HFF-Myc (cell line): ENCODE measurements at regions not wholly inside any gene's neighbourhood (a gene's known extent, or its start where the extent isn't known, plus 50 kb on each side); places are given as distances from the start of the nearest gene placed in this dataset.

Experiments
- DNase-seq: peaks from one replicate; pipeline ENCODE4 v3.0.0-alpha.2; 2011; ENCODE audit warnings: low read depth; ENCODE audit errors: extremely low read depth
- H3K4me3 ChIP-seq: replicated peaks from 2 replicates; pipeline ENCODE4 v1.5.1; 2011; ENCODE audit warnings: low read depth, mild to moderate bottlenecking, control low read depth, low read length
- TF ChIP-seq, protein P1 (sequence below): IDR thresholded peaks from 2 replicates; pipeline ENCODE4 v1.5.1; 2012; ENCODE audit warnings: mild to moderate bottlenecking, low read depth, low read length, control low read depth; ENCODE audit errors: missing control alignments

- no peak overlapping the region for H3K4me3 ChIP-seq
- TF ChIP-seq, protein P1, sequence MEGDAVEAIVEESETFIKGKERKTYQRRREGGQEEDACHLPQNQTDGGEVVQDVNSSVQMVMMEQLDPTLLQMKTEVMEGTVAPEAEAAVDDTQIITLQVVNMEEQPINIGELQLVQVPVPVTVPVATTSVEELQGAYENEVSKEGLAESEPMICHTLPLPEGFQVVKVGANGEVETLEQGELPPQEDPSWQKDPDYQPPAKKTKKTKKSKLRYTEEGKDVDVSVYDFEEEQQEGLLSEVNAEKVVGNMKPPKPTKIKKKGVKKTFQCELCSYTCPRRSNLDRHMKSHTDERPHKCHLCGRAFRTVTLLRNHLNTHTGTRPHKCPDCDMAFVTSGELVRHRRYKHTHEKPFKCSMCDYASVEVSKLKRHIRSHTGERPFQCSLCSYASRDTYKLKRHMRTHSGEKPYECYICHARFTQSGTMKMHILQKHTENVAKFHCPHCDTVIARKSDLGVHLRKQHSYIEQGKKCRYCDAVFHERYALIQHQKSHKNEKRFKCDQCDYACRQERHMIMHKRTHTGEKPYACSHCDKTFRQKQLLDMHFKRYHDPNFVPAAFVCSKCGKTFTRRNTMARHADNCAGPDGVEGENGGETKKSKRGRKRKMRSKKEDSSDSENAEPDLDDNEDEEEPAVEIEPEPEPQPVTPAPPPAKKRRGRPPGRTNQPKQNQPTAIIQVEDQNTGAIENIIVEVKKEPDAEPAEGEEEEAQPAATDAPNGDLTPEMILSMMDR, result no peak
- no peak for DNase-seq
These were observed 119.5 kb downstream of the SEC23IP start for GRCh38 chr10:120012131-120012400.

DNA sequence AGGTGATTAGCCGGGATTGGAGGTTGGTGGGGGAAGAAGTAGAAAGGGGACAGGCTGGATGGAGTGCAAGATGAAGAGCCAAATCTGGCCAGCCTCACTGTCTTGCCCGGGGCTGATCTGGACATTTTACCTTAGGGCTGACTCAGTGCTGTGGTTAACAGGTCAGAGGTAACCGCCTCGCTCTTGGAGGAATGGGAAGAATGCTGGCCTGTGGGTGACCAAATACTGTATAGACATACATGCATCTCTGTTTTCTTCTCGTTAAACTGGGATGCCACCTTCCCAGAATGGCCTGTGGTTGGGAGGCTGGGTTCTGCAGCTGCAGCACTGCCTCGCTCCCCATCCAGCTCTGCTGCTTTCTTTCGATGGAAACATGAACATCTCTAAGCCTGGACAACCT, 120.0 kb downstream of the SEC23IP start:
- TF ChIP-seq, protein P1, result no peak
- DNase-seq, result no peak

GRCh38 chr10:120014031-120014430, 121.5 kb downstream of the SEC23IP start:
- no peak for DNase-seq
- TF ChIP-seq, protein P1, result no peak
- H3K4me3 ChIP-seq, result no peak overlapping the region

More for the DNA sequence above, 120.0 kb downstream of the SEC23IP start:
- H3K4me3 ChIP-seq, result no peak overlapping the region

- TF ChIP-seq, protein P1, result no peak
- no peak for DNase-seq
- no peak overlapping the region for H3K4me3 ChIP-seq
These were observed 122.5 kb downstream of the SEC23IP start for GRCh38 chr10:120015064-120015463.

DNA sequence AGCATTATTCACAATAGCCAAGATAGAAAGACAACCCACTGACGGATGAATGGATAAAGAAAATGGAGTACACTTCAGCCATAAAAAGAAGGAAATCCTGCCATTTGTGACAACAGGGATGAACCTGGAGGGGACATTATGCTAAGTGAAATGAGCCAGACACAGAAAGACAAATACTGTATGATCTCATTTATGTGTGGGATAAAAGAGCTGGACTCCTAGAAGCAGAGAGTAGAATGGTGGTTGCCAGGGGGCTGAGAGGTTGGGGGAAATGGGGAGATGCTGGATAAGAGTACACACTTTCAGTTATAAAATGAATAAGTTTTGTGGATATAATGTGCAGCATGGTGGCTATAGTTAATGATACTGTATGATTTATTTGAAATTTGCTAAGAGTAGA, 124.4 kb downstream of the SEC23IP start:
- DNase-seq, result no peak
- TF ChIP-seq, protein P1, result no peak
- no peak overlapping the region for H3K4me3 ChIP-seq

DNA sequence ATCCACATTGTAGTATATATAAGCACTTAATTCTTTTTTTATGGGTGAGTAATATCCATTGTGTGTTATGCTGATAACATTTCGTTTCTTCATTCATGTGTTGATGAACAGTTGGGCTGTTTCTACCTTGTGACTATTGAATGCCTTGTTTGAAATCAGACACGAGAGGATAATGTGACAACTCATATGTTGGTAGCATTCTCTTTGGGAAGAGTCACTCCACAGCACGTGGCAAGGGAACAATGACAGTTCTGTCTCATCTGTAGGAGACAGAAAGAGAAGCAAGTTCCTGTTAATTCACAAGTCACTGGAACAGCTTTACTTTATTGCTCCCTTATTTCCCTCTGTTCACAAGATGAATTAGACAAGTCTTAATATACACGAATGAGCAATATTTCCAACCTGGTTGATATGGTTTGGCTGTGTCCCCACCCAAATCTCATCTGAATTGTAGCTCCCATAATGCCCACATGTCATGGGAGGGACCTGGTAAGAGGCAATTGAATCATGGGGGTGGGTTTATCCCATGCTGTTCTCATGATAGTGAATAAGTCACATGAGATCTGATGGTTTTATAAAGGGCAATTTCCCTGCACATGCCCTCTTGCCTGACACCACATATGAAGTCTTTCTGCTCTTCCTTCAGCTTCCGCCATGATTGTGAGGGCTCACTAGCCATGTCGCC, 125.3 kb downstream of the SEC23IP start:
- DNase-seq, result no peak
- TF ChIP-seq, protein P1, result no peak
- H3K4me3 ChIP-seq, result no peak overlapping the region

DNA sequence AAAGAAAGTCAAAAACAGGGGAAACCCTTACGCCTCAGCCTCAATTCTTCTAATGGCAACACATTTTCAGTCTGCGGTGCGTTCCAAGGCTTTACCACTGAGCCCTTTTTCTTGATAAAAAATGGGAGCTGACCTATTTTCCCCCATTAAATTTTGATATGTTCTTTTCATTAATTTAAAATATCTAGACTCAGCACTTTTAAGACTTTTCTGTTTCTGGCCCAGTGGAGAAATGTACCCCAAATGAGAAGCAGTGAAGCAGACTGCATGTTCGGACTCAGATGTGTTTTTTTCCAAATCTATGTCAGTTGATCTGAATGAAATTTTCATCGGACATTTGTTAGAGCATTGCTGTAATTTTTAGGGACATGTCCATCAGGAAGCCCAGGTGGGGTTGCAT, 126.2 kb downstream of the SEC23IP start:
- no peak overlapping the region for H3K4me3 ChIP-seq
- TF ChIP-seq, protein P1, result no peak
- no peak for DNase-seq
